ENCODE measurements at regions not wholly inside any gene's neighbourhood (a gene's known extent, or its start where the extent isn't known, plus 50 kb on each side); places are given as distances from the start of the nearest gene placed in this dataset.

GRCh38 chr4:17018013-17018412, 119.6 kb upstream of the LDB2 start:
- intact Hi-C loops (cut with micrococcal nuclease), result no loop called here
- peaks cover 0 to 6% (median 0%) of the 10 kb centered on the region in 7 donors for H3K9me3 Mint-ChIP-seq
- H3K4me1 ChIP-seq (ENCODE audit: control insufficient read depth in 1 of 2, insufficient read depth in 2 of 2, low read length in 2 of 2), result no peaks in the 10 kb centered on the region
- no peak overlapping the region for H3K27ac ChIP-seq (ENCODE audit: low read depth in 1 of 2, low read length in 2 of 2)
- no peak overlapping the region for H2AFZ ChIP-seq (ENCODE audit: insufficient read depth, low read depth, low read length, poor library complexity, severe bottlenecking)
- H3K27me3 Mint-ChIP-seq (ENCODE audit: low read depth in 3 of 3), result peaks cover 0 to 2% (median 0%) of the 10 kb centered on the region in 3 donors
- no peak overlapping the region for H3K27ac Mint-ChIP-seq
- no peak for TF ChIP-seq CTCF (IDR thresholded peaks at IDR 0.05)
- H3K4me3 Mint-ChIP-seq, result no peak overlapping the region
- no peak overlapping the region for H3K4me2 ChIP-seq (replicated peaks; ENCODE audit: extremely low read depth, low read length, poor library complexity, severe bottlenecking)
- DNase-seq, result no peak
- H3K27me3 ChIP-seq (ENCODE audit: control insufficient read depth in 2 of 2, insufficient read depth in 2 of 2, low read length in 2 of 2), result no peaks in the 10 kb centered on the region
- no peaks in the 10 kb centered on the region for H3K79me2 ChIP-seq (ENCODE audit: insufficient read depth, low read length)
- no peaks in the 10 kb centered on the region for H3K36me3 Mint-ChIP-seq
- H3K4me3 ChIP-seq (replicated peaks in 1 of 3; ENCODE audit: low read depth in 2 of 3, low read length in 3 of 3), result no peak overlapping the region
- no peaks in the 10 kb centered on the region for H3K9me3 ChIP-seq (replicated peaks in 1 of 2; ENCODE audit: control insufficient read depth in 1 of 2, insufficient read depth in 1 of 2, low read length in 2 of 2)
- H3K4me1 Mint-ChIP-seq, result no peaks in the 10 kb centered on the region
- no peak overlapping the region for H3K9ac ChIP-seq (ENCODE audit: insufficient read depth, low read length, poor library complexity, severe bottlenecking)
- H3K36me3 ChIP-seq (replicated peaks in 1 of 2; ENCODE audit: control insufficient read depth in 1 of 2, insufficient read depth in 2 of 2, low read length in 2 of 2), result no peaks in the 10 kb centered on the region
- no peaks in the 10 kb centered on the region for H4K20me1 ChIP-seq (ENCODE audit: insufficient read depth, low read length)
- 91% methylated on average over 2 of the region's 3 CpGs for WGBS (ENCODE audit: insufficient coverage)

GRCh38 chr4:17013382-17014006, 115.0 kb upstream of the LDB2 start:
- TF ChIP-seq CTCF (IDR thresholded peaks at IDR 0.05), result no peak
- intact Hi-C loops (cut with micrococcal nuclease), result no loop called here
- no peaks in the 10 kb centered on the region for H3K9me3 ChIP-seq (replicated peaks in 1 of 2; ENCODE audit: control insufficient read depth in 1 of 2, insufficient read depth in 1 of 2, low read length in 2 of 2)
- H3K36me3 ChIP-seq (replicated peaks in 1 of 2; ENCODE audit: control insufficient read depth in 1 of 2, insufficient read depth in 2 of 2, low read length in 2 of 2), result no peaks in the 10 kb centered on the region
- no peaks in the 10 kb centered on the region for H3K4me1 ChIP-seq (ENCODE audit: control insufficient read depth in 1 of 2, insufficient read depth in 2 of 2, low read length in 2 of 2)
- peaks cover 0 to 4% (median 0%) of the 10 kb centered on the region in 7 donors for H3K9me3 Mint-ChIP-seq
- no peak overlapping the region for H3K4me3 Mint-ChIP-seq
- H2AFZ ChIP-seq (ENCODE audit: insufficient read depth, low read depth, low read length, poor library complexity, severe bottlenecking), result no peak overlapping the region
- no peaks in the 10 kb centered on the region for H3K4me1 Mint-ChIP-seq
- no peaks in the 10 kb centered on the region for H3K27me3 ChIP-seq (ENCODE audit: control insufficient read depth in 2 of 2, insufficient read depth in 2 of 2, low read length in 2 of 2)
- WGBS (ENCODE audit: insufficient coverage), result 100% methylated on average over 2 of the region's 4 CpGs
- peaks cover 0 to 2% (median 2%) of the 10 kb centered on the region in 3 donors for H3K27me3 Mint-ChIP-seq (ENCODE audit: low read depth in 3 of 3)
- no peak for DNase-seq
- H3K36me3 Mint-ChIP-seq, result no peaks in the 10 kb centered on the region
- no peak overlapping the region for H3K4me2 ChIP-seq (replicated peaks; ENCODE audit: extremely low read depth, low read length, poor library complexity, severe bottlenecking)
- no peak overlapping the region for H3K9ac ChIP-seq (ENCODE audit: insufficient read depth, low read length, poor library complexity, severe bottlenecking)
- H3K79me2 ChIP-seq (ENCODE audit: insufficient read depth, low read length), result no peaks in the 10 kb centered on the region
- H3K27ac Mint-ChIP-seq, result no peak overlapping the region
- H4K20me1 ChIP-seq (ENCODE audit: insufficient read depth, low read length), result no peaks in the 10 kb centered on the region
- no peak overlapping the region for H3K4me3 ChIP-seq (replicated peaks in 1 of 3; ENCODE audit: low read depth in 2 of 3, low read length in 3 of 3)
- no peak overlapping the region for H3K27ac ChIP-seq (ENCODE audit: low read depth in 1 of 2, low read length in 2 of 2)
